Nucleus accumbens (tissue), 56 donors: ENCODE measurements at regions not wholly inside any gene's neighbourhood (a gene's known extent, or its start where the extent isn't known, plus 50 kb on each side); places are given as distances from the start of the nearest gene placed in this dataset.

Experiments
- DNase-seq, 56 donors: peaks; one replicate each; lab custom pipeline; 2025; lab: John Stamatoyannopoulos, UW

GRCh38 chr14:85417396-85417795 is 112.5 kb upstream of the FLRT2 start:
- DNase-seq = no peak

GRCh38 chr14:85418721-85419120 is 111.2 kb upstream of the FLRT2 start:
- DNase-seq = no peak

DNA sequence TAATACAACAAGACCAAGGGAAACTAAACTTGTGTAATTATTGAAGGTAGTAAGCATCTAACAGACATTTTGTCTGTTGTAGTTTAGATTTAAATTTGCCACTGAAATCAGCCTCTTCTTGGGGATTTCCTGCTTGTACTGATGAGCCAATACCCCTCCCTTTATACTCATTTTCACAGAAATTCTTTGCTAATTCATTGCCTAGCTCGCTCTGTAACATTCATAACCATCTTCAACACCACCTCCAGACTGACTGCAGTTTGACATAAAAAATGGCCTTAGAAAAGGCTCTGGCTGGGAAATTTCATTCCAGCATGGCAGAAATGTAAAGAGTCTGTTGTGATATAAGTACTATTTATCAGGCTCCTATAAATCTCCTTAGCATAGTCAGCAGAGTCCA is 109.7 kb upstream of the FLRT2 start:
- DNase-seq = no peak

DNA sequence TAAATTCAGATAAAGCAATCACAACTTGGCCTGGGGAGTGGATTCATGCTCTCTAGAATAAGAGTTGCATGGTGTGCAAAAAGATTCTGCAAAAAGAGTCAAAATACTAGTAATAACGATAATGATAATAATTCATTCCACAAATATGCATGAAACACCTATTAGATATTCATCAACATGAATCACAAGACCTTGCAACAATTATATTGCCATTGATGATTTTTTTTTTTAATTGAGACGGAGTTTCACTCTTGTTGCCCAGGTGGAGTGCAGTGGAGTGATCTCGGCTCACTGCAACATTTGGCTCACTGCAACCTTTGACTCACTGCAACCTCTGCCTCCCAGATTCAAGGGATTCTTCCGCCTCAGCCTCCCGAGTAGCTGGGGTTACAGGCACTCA is 109.2 kb upstream of the FLRT2 start:
- no peak for DNase-seq

DNA sequence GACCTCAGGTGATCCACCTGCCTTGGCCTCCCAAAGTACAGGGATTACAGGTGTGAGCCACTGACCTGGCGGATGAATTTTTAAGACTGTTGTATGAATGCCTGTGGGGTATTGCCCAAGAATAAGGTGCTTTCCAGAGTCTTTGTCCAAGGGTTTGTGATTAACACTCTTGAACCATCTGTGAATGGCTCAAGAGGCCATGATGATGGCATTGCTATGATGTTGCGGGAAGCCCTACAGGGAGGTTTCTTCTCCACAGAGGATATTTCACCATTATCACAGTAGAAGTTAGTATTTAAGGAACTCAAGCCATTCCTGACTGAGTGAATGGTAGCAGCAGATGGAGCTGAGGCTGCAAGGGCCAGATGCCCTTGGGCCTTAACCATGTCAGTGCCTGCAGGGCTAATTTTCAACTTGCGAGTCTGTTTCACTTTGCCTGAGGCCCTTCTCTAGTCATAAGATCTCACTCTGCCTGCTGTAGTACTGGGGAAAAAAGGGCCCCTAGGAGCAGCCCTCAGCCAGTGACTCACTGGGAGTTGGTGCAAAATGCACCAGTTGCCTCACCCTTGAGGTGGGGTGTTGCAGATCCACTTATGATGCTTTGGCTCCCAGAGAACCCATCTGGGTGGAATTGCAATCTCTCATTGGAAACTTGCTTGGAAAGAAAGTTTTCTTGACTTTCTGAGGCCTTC is 108.6 kb upstream of the FLRT2 start:
- DNase-seq = no peak

DNA sequence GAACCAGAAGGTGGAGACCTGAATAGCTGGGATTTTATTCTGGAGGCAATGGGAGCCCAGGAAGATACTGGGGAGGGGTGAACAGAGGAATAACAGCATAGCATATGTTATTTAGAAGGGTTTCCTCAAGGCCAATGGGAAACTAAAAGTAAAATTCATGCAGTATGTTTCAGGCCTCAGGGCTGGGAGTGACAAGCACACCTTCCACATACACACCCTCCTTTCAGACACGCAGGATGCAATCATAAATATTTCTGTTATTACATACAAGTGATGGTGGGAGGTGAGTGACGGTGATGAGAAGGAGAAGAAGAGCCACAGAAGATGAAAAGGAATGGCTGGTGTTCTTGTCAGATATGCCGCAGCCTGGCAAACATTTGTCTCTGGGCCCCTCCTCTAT is 106.1 kb upstream of the FLRT2 start:
- no peak for DNase-seq

GRCh38 chr14:85425507-85425906 is 104.4 kb upstream of the FLRT2 start:
- no peak for DNase-seq

DNA sequence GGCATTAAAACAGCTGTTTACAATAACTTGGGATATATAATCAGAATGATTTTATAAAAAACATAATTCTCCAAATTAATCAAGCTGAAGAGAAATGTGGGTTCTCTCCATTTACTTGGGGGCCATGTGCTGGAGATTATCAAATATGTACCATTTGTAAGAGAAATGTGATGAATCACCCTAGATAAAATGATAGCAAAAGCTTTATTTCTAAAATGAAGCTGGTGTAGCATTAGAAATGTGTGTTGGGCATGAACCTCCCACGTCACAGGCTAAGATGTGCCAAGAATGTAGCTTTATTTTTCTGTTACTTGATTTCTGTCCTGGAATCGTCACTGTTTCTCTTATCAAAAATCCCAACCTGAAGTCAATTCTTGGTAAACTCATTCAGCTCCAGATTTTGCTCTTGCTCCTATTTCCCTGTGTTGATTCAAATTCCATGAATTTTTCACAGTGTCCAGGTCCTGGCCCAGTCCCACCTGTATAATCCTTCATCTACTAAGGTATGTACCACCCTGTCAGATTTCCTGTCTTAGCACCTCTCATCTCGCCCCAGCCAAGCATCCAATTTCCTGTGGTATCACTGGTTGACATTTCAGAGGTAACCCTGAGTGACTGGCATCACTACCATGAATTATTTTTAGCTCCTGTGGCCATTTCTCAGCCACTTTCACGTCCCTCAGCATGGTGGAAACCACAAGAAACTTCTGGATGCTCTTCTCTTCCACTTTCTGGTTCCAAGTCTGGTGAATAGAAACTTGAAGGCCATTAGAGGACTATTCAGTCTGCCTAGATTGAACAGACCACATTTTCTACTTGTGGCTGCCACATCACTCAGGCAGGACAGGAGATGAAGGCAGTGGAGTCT is 103.6 kb upstream of the FLRT2 start:
- DNase-seq = no peak

GRCh38 chr14:85428926-85429325 is 101.0 kb upstream of the FLRT2 start:
- DNase-seq = no peak

DNA sequence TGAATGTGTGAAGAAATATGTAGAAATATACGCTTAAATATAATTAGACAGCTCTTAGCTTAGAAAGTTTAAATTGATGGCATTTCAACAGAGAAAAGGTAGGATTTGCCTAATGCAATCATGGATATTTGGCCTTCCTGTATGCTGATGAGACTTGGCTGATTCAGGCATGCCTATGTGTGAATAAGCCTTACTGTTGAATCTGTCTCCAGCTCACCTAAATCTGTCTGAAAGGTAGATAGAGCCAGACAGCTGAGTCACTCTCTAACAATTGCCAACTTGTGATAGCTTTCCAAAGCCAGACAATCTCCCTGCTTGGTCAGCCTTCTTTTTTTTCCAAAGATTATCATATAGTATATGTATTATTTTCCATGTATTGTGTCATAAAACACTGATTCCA is 92.8 kb upstream of the FLRT2 start:
- no peak for DNase-seq

- DNase-seq = no peak
Observed at GRCh38 chr14:85438001-85438400, 91.9 kb upstream of the FLRT2 start.

DNA sequence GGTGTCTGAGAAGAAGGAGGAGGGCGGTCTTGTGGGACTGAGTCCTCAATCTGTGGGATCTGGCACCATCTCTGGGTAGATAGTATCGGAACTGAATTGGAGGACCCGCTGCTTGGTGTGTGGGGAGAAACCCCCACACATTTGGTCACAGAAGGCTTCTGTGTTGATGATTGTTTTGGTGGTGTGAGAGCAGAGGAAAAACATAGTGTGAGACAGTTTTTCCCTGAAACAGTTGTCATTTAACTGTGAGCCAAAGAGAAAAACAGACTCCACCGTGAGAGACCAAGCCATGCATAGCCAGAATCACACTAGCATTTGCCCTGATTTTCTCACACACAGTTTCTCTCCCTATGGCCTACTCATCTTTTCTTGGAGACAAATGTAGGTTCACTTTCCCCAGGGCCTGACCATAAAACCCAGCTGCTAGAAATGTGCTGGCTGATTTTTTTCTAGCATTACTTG is 91.4 kb upstream of the FLRT2 start:
- DNase-seq = no peak

DNA sequence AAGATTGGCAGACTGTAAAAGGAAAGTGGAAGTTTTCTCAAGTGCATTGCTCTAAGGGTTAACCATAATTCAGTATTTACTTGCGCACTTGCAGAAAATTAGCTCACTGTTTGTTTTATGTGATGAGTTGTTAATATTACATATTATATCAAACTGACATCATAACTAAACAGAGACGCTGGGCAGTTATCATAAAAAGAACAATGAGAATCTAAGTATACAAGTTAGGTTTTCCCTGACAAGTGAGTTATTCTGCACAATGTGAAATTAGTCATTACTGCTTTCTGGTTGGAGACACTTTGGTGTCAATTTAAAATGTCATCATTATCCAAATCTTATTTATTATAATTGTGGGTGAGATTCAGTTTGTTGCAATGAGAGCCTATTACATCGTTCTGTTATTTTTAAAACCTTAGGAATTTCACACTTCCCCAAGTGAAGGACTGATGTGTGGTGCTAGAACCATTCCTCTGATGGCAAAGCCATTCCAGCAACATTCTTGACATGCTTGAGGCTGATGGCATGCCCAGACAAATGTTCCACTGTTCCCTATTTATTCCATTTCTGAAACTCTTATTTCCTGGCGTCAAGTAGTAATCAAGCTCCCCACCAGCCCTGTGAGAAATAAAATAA is 90.1 kb upstream of the FLRT2 start:
- DNase-seq = no peak

- no peak for DNase-seq
Observed at GRCh38 chr14:85441909-85442643, 87.9 kb upstream of the FLRT2 start.

GRCh38 chr14:85442996-85443395 is 86.9 kb upstream of the FLRT2 start:
- DNase-seq = no peak

- DNase-seq = no peak
Observed at GRCh38 chr14:85444635-85445034, 85.3 kb upstream of the FLRT2 start.

DNA sequence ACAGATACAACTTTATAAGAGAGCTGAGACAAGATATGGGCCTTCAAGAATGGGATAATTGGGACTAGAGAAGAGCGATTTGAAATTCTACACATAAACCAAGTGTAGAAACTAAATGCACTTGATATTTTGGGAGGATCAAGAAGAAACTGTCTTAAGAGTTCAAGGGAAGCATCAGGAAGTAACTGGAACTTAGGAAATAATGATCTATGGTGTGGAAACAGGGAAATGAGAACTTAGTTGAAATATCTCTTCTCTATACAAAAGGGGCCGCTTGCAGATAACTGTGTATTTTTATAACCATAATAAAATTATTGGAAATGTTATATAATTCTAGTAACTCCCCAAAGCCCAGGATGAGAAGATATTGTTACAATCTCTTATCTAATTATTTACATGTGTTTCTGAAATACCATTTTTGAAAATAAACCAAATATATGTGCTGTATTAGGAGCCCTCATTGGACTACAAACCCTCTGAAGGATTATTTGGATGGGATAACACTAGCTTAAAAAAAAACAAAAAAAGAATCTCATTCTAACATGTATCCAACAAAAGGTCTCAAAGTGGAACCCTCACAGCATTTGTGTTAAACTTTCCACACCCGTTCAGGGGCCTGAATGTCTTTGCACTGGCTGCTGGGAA is 84.7 kb upstream of the FLRT2 start:
- no peak for DNase-seq

DNA sequence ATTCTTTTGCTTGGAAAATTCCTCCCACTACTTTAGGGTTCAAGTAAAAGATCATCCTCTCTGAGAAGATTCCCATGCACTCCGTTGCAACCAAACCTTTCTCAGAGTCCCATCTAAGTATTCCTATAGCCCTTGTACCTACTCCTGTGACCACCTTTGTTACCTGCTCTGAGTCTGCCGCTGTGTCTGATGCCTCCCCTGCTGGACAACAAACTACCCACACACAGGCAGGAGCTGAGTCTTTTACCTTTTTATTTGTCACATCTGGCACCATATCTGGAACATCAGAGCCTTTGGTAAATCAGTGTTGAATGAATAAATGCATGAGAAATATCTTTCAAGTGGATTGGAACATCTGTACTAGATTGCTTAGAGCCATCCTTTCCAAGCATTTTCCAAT is 82.1 kb upstream of the FLRT2 start:
- no peak for DNase-seq

DNA sequence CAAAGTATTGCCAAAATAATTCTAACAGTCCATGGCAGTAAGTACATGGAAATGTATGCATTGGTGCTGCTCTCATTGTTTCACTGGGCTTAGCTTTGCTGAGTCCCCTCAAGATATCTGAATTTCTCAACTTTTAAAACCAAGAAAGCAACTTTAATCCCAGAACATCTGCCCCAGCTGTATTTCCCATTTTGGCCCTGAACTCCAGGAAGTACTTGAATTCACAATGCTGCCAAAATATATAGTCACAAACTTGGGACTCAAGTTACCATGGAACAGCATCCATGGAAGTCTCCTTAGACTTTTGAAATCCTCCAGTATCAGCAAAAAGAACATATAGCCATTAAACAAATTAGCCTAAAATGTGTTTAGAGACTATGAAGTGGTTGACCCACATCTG is 78.5 kb upstream of the FLRT2 start:
- DNase-seq = no peak
